ENCODE measurements at regions not wholly inside any gene's neighbourhood (a gene's known extent, or its start where the extent isn't known, plus 50 kb on each side); places are given as distances from the start of the nearest gene placed in this dataset.

GRCh38 chr1:55819011-55819410 lies 603.8 kb upstream of the USP24 start:
- DNase-seq (ENCODE audit: low spot score in 2 of 2): no peak
- in situ Hi-C loops (cut with MboI; ENCODE audit: low sequenced_read_pairs): no loop called here
- Histone ChIP-seq H3K9me3 (no peaks in the 10 kb centered on the region), H3K27me3 (ENCODE audit: low read depth) (no peaks in the 10 kb centered on the region), H3K4me3 (no peak overlapping the region), H3K4me1 (no peaks in the 10 kb centered on the region), H3K36me3 (replicated peaks) (no peaks in the 10 kb centered on the region)

DNA sequence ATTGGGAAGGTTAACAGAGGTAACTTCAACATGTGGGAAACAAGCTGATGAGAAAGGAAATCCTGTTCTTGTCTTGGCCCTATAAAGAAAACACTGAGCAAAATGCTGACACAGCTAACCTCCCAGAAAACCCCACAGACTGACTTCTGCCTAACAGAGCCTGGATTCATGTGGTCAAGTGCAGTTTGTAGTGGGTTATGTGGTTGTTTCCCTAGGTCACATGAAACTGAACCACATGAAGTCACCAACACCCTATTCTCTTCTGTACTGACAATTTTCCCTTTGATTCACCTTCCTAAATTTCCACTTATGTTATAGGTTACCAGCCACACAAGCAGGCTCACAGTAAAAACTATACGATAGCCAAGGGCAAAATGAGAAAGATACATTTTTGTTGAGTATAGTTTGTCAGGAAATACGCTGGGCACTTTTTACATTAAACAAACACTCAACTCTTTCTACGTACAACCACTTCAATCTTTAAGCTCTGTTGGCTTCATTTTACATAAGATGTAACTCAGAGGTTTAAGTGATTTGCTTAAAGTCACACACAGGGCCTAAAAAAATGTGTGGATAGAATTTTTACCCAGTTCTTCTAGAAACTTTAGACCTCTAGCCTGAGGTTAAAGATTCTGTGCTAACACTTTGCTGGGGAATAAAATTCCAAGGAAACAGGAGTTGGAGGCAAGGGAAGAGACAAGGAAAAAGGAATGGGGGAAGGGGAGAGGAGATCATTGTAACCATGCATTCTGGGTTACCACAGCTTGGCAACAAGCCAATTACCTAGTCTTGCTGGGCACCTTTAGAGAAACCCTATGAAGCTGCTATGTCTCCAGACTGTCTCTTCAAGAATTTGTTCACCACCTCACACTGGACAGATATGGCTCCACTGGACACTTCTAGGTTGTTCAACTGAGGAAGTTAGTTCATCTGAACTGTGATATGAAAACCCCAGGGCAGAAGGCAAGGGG lies 601.6 kb upstream of the USP24 start:
- no peak overlapping the region for H3K4me3 ChIP-seq
- H3K27me3 ChIP-seq (ENCODE audit: low read depth): no peaks in the 10 kb centered on the region
- DNase-seq (ENCODE audit: low spot score in 2 of 2): no peak
- no peaks in the 10 kb centered on the region for H3K4me1 ChIP-seq
- H3K9me3 ChIP-seq: no peaks in the 10 kb centered on the region
- no peaks in the 10 kb centered on the region for H3K36me3 ChIP-seq (replicated peaks)
- in situ Hi-C loops (cut with MboI; ENCODE audit: low sequenced_read_pairs): no loop called here

GRCh38 chr1:55815745-55816455 lies 600.7 kb upstream of the USP24 start:
- no peak overlapping the region for H3K4me3 ChIP-seq
- H3K9me3 ChIP-seq: no peaks in the 10 kb centered on the region
- DNase-seq (ENCODE audit: low spot score in 2 of 2): no peak
- H3K27me3 ChIP-seq (ENCODE audit: low read depth): no peaks in the 10 kb centered on the region
- in situ Hi-C loops (cut with MboI; ENCODE audit: low sequenced_read_pairs): no loop called here
- no peaks in the 10 kb centered on the region for H3K36me3 ChIP-seq (replicated peaks)
- H3K4me1 ChIP-seq: no peaks in the 10 kb centered on the region

- H3K4me3 ChIP-seq: no peak overlapping the region
- no peaks in the 10 kb centered on the region for H3K4me1 ChIP-seq
- H3K27me3 ChIP-seq (ENCODE audit: low read depth): no peaks in the 10 kb centered on the region
- no peaks in the 10 kb centered on the region for H3K36me3 ChIP-seq (replicated peaks)
- in situ Hi-C loops (cut with MboI; ENCODE audit: low sequenced_read_pairs): no loop called here
- no peaks in the 10 kb centered on the region for H3K9me3 ChIP-seq
- no peak for DNase-seq (ENCODE audit: low spot score in 2 of 2)
These were observed 599.8 kb upstream of the USP24 start for GRCh38 chr1:55814967-55815366.

- H3K36me3 ChIP-seq (replicated peaks): no peaks in the 10 kb centered on the region
- no peak overlapping the region for H3K4me3 ChIP-seq
- no peak for DNase-seq (ENCODE audit: low spot score in 2 of 2)
- H3K4me1 ChIP-seq: no peaks in the 10 kb centered on the region
- no peaks in the 10 kb centered on the region for H3K27me3 ChIP-seq (ENCODE audit: low read depth)
- H3K9me3 ChIP-seq: no peaks in the 10 kb centered on the region
- in situ Hi-C loops (cut with MboI; ENCODE audit: low sequenced_read_pairs): no loop called here
These were observed 598.5 kb upstream of the USP24 start for GRCh38 chr1:55813618-55814017.

DNA sequence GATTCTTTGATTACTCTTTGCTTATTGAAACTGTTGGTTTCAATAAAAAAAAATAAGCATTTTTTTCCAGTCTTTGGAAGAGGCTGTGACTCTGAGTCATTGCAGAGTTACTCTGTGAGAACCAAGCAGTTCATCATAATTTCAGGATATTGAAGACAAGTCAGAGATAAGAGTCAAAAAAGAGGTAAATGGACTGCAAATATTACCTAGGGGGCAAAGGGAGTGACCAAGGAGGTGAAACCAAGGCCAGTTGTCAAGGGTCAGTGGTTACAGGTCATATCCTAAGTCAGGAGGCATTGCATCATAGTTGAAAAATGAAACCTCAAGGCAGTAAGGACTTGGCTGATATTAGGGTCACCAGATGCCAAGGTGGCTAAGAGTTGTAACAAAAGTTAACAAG lies 597.1 kb upstream of the USP24 start:
- Histone ChIP-seq H3K4me1 (no peaks in the 10 kb centered on the region), H3K27me3 (ENCODE audit: low read depth) (no peaks in the 10 kb centered on the region), H3K9me3 (no peaks in the 10 kb centered on the region), H3K36me3 (replicated peaks) (no peaks in the 10 kb centered on the region), H3K4me3 (no peak overlapping the region)
- in situ Hi-C loops (cut with MboI; ENCODE audit: low sequenced_read_pairs): no loop called here
- DNase-seq (ENCODE audit: low spot score in 2 of 2): no peak

DNA sequence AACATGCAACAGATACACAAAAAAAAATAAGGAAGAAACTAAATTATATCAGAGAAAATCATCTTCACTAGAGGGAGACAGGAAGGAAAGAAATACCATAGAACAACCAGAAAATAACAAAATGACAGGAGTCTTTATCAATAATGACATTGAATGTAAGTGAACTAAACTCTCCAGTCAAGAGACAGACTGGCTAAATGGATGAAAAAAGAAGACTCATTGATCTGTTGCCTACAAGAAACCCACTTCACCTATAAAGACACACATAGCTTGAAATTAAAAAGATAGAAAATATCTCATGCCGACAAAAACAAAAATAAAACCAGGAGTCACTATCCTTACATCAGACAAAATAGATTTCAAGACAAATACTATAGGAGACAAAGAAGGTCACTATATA lies 593.1 kb upstream of the USP24 start:
- Histone ChIP-seq H3K4me3 (no peak overlapping the region), H3K9me3 (no peaks in the 10 kb centered on the region), H3K4me1 (no peaks in the 10 kb centered on the region), H3K36me3 (replicated peaks) (no peaks in the 10 kb centered on the region), H3K27me3 (ENCODE audit: low read depth) (no peaks in the 10 kb centered on the region)
- DNase-seq (ENCODE audit: low spot score in 2 of 2): no peak
- in situ Hi-C loops (cut with MboI; ENCODE audit: low sequenced_read_pairs): no loop called here

DNA sequence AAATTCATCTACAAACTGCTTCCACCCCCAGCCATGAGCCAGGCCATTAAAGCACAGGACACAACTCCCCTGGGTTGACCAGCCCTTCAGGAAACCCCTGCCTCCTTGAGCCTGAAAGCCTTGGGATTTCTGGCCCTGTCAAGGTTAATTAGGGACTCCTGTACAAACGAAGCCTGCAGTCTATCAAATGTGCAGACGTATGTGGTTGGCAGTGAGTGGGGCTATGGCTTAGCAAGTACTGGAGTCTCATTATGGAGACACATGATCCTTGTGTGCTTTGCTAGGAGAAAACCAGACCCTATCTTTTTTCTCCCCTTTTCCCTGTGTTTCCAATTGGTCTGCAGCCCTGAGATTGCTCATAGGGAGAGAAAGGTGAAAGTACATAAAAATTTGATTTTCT lies 588.3 kb upstream of the USP24 start:
- DNase-seq (ENCODE audit: low spot score in 2 of 2): no peak
- Histone ChIP-seq H3K4me3 (no peak overlapping the region), H3K36me3 (replicated peaks) (no peaks in the 10 kb centered on the region), H3K4me1 (no peaks in the 10 kb centered on the region), H3K27me3 (ENCODE audit: low read depth) (no peaks in the 10 kb centered on the region), H3K9me3 (no peaks in the 10 kb centered on the region)
- in situ Hi-C loops (cut with MboI; ENCODE audit: low sequenced_read_pairs): no loop called here

- DNase-seq (ENCODE audit: low spot score in 2 of 2): no peak
- Histone ChIP-seq H3K4me3 (no peak overlapping the region), H3K36me3 (replicated peaks) (no peaks in the 10 kb centered on the region), H3K27me3 (ENCODE audit: low read depth) (no peaks in the 10 kb centered on the region), H3K9me3 (no peaks in the 10 kb centered on the region), H3K4me1 (no peaks in the 10 kb centered on the region)
- in situ Hi-C loops (cut with MboI; ENCODE audit: low sequenced_read_pairs): no loop called here
These were observed 586.3 kb upstream of the USP24 start for GRCh38 chr1:55801481-55801880.

GRCh38 chr1:55800503-55800902 lies 585.3 kb upstream of the USP24 start:
- Histone ChIP-seq H3K4me3 (no peak overlapping the region), H3K27me3 (ENCODE audit: low read depth) (no peaks in the 10 kb centered on the region), H3K9me3 (no peaks in the 10 kb centered on the region), H3K4me1 (no peaks in the 10 kb centered on the region), H3K36me3 (replicated peaks) (no peaks in the 10 kb centered on the region)
- in situ Hi-C loops (cut with MboI; ENCODE audit: low sequenced_read_pairs): no loop called here
- DNase-seq (ENCODE audit: low spot score in 2 of 2): no peak

DNA sequence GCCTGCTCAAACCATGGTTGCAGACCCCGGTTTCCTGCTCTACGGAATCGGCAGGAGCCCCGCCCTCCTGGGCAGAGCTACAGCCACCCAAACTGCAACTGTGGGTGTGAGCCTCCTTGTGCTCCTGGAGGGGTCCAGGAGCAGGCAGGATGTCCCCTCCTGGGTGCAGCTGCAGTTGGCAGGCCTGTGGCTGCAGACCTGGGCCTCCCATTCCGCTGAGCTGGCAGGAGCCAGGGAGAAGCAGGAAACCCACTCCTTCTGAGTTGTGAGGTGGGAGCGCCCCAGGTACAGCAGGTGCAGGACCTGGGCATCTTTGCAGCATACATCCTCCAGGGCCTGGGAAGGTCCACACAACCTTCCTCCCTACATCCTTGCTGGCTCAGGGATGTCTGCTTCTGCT lies 578.7 kb upstream of the USP24 start:
- in situ Hi-C loops (cut with MboI; ENCODE audit: low sequenced_read_pairs): no loop called here
- Histone ChIP-seq H3K4me1 (no peaks in the 10 kb centered on the region), H3K4me3 (no peak overlapping the region), H3K9me3 (no peaks in the 10 kb centered on the region), H3K27me3 (ENCODE audit: low read depth) (no peaks in the 10 kb centered on the region), H3K36me3 (replicated peaks) (no peaks in the 10 kb centered on the region)
- no peak for DNase-seq (ENCODE audit: low spot score in 2 of 2)

- no peaks in the 10 kb centered on the region for H3K36me3 ChIP-seq (replicated peaks)
- H3K27me3 ChIP-seq (ENCODE audit: low read depth): no peaks in the 10 kb centered on the region
- no peak overlapping the region for H3K4me3 ChIP-seq
- DNase-seq (ENCODE audit: low spot score in 2 of 2): no peak
- H3K9me3 ChIP-seq: no peaks in the 10 kb centered on the region
- H3K4me1 ChIP-seq: no peaks in the 10 kb centered on the region
- in situ Hi-C loops (cut with MboI; ENCODE audit: low sequenced_read_pairs): no loop called here
These were observed 577.7 kb upstream of the USP24 start for GRCh38 chr1:55792870-55793269.

DNA sequence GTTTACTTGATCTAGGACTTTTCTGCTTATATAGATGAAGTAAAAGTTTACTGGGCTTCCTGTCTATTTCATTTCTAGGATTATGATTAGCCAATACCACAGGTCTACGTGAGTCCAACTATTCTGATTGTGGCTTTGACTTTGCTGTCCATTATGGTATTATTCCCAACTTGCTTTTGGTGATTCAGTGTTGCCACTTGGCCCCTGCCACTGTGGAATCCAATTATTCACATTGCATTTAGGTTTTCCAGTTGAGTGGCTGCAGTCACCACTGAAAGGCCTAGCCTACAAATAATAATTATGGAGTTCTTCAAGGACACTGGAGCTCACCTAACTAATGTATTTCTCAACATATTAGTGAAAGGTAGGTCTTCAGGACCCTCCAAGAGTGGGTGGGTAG lies 574.3 kb upstream of the USP24 start:
- in situ Hi-C loops (cut with MboI; ENCODE audit: low sequenced_read_pairs): no loop called here

GRCh38 chr1:55786396-55786795 lies 571.2 kb upstream of the USP24 start:
- H3K27me3 ChIP-seq (ENCODE audit: low read depth): no peaks in the 10 kb centered on the region
- no peak overlapping the region for H3K4me3 ChIP-seq
- no peaks in the 10 kb centered on the region for H3K4me1 ChIP-seq
- in situ Hi-C loops (cut with MboI; ENCODE audit: low sequenced_read_pairs): no loop called here
- H3K9me3 ChIP-seq: no peaks in the 10 kb centered on the region
- H3K36me3 ChIP-seq (replicated peaks): no peaks in the 10 kb centered on the region
- no peak for DNase-seq (ENCODE audit: low spot score in 2 of 2)

More for the DNA sequence above, 574.3 kb upstream of the USP24 start:
- no peaks in the 10 kb centered on the region for H3K4me1 ChIP-seq
- H3K36me3 ChIP-seq (replicated peaks): no peaks in the 10 kb centered on the region
- H3K4me3 ChIP-seq: no peak overlapping the region
- no peak for DNase-seq (ENCODE audit: low spot score in 2 of 2)
- H3K9me3 ChIP-seq: no peaks in the 10 kb centered on the region
- no peaks in the 10 kb centered on the region for H3K27me3 ChIP-seq (ENCODE audit: low read depth)

All from HAP-1 (cell line).